Panc1 (cell line): ENCODE measurements at regions not wholly inside any gene's neighbourhood (a gene's known extent, or its start where the extent isn't known, plus 50 kb on each side); places are given as distances from the start of the nearest gene placed in this dataset.

Source experiments
- REST ChIP-seq, 2 experiments: IDR thresholded peaks; 2 replicates each; pipeline ENCODE4 v1.6.1; 2011 to 2012; ENCODE audit warnings: low read depth in 2 of 2, control low read depth in 1 of 2, low read length in 1 of 2, mild to moderate bottlenecking in 1 of 2, moderate library complexity in 1 of 2; ENCODE audit not compliant: insufficient read depth in 1 of 2
- SIN3A ChIP-seq: IDR thresholded peaks from 2 replicates; pipeline ENCODE4 v1.6.1; 2012; ENCODE audit warnings: low read depth, mild to moderate bottlenecking, low read length, moderate library complexity, borderline replicate concordance; ENCODE audit not compliant: insufficient read depth
- TCF7L2 ChIP-seq: IDR thresholded peaks from 2 replicates; pipeline ENCODE4 v1.6.1; 2011; ENCODE audit warnings: mild to moderate bottlenecking, low read depth, low read length, inconsistent platforms
- TF ChIP-seq, protein P1 (sequence below): fragments of 450-650 bp; IDR thresholded peaks from 2 replicates; pipeline ENCODE4 v1.5.1; 2017; ENCODE audit warnings: mild to moderate bottlenecking

- TF ChIP-seq SIN3A (no peak), REST (IDR thresholded peaks at IDR 0.05; ENCODE audit: insufficient read depth in 1 of 2, low read depth in 2 of 2, low read length in 1 of 2) (no peak), TCF7L2 (no peak)
- TF ChIP-seq, protein P1, sequence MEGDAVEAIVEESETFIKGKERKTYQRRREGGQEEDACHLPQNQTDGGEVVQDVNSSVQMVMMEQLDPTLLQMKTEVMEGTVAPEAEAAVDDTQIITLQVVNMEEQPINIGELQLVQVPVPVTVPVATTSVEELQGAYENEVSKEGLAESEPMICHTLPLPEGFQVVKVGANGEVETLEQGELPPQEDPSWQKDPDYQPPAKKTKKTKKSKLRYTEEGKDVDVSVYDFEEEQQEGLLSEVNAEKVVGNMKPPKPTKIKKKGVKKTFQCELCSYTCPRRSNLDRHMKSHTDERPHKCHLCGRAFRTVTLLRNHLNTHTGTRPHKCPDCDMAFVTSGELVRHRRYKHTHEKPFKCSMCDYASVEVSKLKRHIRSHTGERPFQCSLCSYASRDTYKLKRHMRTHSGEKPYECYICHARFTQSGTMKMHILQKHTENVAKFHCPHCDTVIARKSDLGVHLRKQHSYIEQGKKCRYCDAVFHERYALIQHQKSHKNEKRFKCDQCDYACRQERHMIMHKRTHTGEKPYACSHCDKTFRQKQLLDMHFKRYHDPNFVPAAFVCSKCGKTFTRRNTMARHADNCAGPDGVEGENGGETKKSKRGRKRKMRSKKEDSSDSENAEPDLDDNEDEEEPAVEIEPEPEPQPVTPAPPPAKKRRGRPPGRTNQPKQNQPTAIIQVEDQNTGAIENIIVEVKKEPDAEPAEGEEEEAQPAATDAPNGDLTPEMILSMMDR = no peak
Measured at GRCh38 chr2:56089931-56090330, 93.9 kb upstream of the CCDC85A start.
